HS-27A (cell line): ENCODE measurements at regions not wholly inside any gene's neighbourhood (a gene's known extent, or its start where the extent isn't known, plus 50 kb on each side); places are given as distances from the start of the nearest gene placed in this dataset.

Experiments
- DNase-seq: peaks from one replicate; pipeline ENCODE4 v3.0.0-alpha.2; 2012; ENCODE audit warnings: low read depth, missing footprints

GRCh38 chr2:118510807-118511206, 336.6 kb downstream of the EN1 start:
- DNase-seq = no peak

DNA sequence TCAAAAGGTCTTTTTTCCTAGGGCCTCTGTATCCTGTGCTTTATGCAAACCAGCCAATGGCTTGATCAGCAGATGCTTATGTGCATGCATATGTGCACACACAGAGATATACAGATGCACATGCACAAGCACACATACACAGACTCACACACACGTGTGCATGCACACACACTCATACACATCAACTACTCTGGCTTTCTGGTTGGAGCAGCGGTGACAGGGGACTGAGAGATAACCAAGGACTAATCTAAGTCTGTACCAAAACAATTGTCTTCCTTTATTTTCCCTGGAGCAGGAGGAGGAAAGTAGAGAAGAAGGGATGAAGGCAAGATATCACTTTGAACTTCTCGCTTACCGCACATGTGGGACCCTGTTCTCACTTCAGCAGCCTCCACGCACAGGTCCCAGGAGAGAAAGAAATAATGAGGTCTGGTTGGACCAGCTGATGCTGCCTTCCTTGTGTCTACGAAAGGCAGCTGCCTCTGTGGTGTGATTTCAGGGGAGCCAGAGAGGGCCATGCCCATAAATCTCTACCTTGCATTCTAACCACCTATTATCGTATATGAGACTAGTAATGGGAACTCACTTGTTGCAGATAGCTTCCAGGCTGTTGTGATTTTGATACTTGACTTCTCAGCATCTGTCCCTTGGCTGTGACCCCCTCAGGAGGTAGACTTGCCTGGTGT, 338.0 kb downstream of the EN1 start:
- DNase-seq = no peak

DNA sequence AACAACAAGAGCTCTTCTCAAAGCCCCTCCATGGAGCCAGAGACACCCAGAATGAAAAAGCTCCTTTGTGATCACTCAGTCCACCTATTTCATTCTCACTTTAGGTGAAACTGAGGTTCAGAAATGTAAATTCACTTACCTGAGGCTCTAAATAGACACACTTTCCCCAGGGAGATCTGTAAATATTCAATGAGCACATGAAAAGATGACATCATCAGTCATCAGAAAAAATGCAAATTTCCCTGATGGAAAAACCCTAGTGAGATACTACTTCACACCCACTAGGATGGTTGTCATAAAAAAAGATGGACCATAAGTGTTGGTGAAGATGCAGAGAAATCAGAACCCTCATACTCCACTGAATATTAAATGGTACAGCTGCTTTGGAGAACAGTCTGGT, 339.2 kb downstream of the EN1 start:
- no peak for DNase-seq

DNA sequence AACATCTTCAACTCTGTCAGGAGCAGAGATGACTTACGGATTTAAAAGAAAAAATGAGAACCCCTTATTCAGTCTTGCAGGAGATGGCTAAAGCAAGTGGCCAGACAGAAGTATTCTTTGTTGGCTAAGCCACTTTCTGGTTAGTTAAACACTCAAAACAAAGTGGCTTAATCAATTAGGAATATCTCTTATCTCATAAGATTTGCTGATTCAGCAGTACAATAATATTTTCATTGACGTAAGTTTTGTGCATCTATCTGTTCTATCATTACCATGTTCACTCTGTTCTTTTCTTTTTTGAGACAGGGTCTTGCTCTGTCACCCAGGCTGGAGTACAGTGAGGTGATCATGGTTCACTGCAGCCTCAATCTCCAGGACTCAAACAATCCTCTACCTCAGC, 342.0 kb downstream of the EN1 start:
- no peak for DNase-seq

GRCh38 chr2:118502106-118502505, 345.3 kb downstream of the EN1 start:
- DNase-seq = no peak

GRCh38 chr2:118498943-118499342, 348.5 kb downstream of the EN1 start:
- DNase-seq = no peak

DNA sequence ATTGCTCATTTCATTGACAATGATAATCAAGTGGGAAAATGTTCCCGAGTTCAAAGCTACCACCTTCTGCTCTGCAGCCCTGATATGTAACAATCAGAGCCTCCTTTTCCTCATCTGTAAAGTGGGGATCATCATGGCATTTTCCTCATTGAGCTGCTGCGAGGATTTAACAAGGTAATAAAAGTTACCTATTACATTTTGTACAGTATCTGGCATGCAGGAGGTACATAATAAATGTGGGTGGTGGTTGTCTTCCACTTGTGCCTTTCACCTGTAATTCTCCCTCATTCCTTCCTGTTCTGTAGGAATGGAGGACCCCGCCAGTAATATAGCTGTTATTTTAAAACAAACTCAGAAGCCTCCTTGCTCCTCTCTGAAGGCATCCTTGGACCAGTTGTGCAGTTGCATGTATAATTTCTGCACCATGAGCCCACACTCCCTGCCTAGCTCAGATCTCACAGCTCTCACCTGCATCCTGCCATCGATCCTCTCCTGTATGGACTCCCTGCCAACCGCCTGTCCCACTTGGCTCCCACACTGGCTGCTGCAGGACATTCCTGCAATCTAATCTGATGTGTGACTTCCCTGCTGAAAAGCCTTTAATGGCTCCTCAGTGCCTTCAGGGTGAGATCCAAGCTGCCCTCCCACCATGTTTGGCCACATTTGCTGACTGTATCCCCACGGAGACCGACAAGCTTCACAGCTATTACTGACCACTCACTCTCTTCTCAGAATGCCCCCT, 350.4 kb downstream of the EN1 start:
- DNase-seq = no peak

- DNase-seq = no peak
These were observed 351.0 kb downstream of the EN1 start for GRCh38 chr2:118496467-118496866.

DNA sequence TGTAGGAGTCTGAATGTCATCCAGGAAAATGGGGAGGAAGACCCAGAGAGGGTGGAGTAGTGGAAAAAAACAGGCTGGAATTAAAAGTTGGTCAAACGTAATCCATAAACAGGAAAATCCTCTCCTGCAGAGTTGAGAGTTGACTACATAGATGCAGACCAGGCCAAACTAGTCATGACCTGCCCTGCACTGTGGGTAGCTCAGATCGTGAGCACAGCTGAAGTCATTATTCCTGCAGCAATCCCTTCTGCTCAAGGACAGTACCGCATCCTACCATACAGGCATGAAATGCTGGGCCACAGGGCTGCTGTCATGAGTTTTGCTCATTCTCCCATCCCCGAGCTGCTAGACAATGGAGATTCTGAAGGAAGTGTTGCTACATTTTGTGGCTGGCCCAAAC, 352.2 kb downstream of the EN1 start:
- DNase-seq = no peak

- DNase-seq = no peak
These were observed 354.2 kb downstream of the EN1 start for GRCh38 chr2:118493213-118493612.

DNA sequence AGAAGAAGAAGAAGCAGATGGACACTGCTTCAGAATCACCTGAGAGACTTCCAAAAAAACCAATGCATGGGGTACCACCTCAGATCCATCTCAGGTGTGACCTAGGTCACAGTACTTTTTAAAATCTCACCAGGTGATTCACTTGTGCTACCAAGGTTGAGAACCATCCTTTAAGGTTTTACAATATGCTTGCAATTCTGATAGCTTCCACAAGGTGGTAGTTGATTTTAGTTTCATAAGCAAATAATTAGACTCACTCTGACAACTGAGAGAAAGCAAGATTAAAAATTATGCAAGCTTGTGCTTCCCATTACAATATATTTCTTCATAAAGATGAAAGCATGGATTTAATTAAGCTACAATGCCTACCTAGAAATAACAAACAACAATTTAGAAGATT, 355.1 kb downstream of the EN1 start:
- peak; percentile 29 for DNase-seq

- no peak for DNase-seq
These were observed 357.1 kb downstream of the EN1 start for GRCh38 chr2:118490330-118490729.

DNA sequence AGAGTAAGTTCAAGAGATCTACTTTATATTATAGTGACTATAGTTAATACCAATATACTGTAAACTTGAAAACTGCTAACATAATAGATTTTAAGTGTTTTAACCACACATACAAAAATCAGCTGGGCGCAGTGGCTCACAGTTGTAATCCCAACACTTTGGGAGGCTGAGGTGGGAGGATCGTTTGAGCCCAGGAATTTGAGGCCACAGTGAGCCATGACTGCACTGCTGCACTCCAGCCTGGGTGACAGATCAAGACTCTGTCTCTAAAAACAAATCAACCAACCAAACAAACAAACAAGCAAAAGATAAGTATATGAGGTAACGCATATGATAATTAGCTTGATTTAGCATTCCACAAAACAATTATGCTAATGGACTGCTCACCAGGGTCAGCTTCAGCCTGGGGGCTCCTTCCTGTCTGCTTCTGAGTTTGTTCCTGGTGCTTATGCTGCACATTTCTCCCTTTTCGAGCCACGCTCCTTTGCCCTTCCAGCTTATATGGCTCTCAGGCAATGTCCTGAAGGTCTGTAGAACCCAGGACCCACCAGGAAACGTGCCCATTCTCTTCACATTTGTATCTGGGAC, 357.6 kb downstream of the EN1 start:
- DNase-seq = no peak

GRCh38 chr2:118481299-118481698, 366.1 kb downstream of the EN1 start:
- DNase-seq = no peak

- DNase-seq = no peak
These were observed 368.4 kb downstream of the EN1 start for GRCh38 chr2:118479020-118479419.

GRCh38 chr2:118477111-118477862, 370.2 kb downstream of the EN1 start:
- DNase-seq = no peak

DNA sequence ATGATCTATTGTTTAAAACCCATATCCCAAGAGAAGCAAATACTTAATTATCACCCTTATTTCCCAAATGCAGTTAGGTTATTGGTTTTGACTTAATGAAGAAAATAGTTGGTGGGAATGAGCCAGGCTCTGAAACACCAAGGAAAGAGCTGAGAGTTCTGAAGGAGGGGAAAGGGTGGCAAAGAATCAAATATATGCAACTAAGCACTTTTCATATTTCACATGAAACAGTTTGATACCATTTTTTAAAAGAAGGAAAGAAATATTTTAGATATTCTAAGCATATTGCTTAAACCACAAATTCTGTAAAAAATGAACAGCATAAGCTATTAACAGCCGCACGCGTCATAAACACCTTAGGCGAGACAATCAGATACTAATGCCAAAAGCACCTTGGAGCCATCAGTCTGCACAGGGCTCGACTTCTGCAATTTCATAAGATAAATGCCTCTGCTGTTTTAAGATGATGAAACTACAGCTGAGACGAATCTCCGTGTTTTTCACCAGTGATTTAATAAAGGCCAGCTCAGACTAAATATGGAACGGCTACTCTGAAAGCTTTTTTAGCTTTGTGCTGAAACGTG, 371.7 kb downstream of the EN1 start:
- no peak for DNase-seq

- no peak for DNase-seq
These were observed 372.9 kb downstream of the EN1 start for GRCh38 chr2:118474541-118474920.

GRCh38 chr2:118473846-118474540, 373.5 kb downstream of the EN1 start:
- DNase-seq = no peak

DNA sequence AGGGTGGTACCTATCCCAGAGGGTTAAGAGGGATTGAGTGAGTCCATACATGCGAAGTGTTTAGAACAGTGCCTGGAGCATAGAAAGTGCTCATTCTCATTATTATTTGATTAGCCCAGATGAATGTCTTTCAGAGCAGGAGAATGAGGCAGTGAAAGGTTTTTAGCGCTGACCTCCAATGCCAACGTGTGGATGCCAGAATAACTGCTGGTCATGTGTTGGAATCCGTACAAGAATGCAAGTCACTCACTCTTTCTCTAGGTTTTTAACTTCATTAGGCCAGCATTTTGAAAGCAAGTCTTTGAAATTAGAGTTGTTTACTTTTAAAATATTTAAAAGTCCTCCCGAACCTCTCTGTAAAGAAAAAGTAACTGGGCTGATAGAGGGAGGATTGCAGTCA, 374.2 kb downstream of the EN1 start:
- DNase-seq = no peak

DNA sequence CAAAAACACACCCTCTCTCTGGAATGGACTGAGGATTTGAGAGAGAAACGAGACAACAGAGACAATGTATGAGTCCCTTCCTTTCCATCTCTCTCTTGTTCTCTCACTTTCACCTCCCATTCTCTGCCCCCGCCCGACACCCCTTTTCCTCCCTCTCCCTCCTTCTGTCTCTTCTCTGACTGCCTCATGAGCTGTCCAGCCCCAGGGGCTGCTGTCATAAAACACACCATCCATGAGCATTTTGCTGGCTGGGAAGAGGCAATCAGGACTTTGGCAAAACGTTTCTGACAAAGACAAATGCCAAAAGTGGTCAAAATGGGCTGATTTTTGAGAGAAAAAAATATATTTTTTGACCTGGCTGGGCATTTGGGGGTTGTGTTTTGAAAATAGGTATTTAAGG, 377.2 kb downstream of the EN1 start:
- no peak for DNase-seq

DNA sequence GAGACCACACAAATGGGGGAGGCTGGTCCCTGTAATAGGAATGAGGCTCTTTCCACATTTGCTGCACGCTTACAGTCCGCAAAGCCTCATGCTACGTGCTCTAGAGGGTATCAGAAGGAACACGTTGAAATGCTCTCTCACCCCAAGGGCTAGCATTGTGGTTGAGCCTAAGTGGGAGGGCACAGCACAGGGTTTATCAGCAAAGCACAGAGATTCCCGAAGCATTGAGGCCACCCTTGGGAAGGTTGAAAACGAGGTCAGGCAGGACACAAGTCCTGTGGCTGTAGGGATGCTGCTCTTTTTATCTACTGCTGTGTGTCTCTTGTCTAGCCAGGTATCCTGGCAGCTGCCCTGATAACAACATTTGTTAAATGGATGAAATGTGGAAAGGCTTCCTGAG, 378.3 kb downstream of the EN1 start:
- DNase-seq = no peak
